DMS114 treated with DMSO at 0.1 percent for 48 hours (cell line): ENCODE measurements at regions not wholly inside any gene's neighbourhood (a gene's known extent, or its start where the extent isn't known, plus 50 kb on each side); places are given as distances from the start of the nearest gene placed in this dataset.

Experiments used
- DNase-seq: peaks from one replicate; lab custom pipeline; 2025; ENCODE audit not compliant: unreplicated experiment; lab: John Stamatoyannopoulos, UW

DNA sequence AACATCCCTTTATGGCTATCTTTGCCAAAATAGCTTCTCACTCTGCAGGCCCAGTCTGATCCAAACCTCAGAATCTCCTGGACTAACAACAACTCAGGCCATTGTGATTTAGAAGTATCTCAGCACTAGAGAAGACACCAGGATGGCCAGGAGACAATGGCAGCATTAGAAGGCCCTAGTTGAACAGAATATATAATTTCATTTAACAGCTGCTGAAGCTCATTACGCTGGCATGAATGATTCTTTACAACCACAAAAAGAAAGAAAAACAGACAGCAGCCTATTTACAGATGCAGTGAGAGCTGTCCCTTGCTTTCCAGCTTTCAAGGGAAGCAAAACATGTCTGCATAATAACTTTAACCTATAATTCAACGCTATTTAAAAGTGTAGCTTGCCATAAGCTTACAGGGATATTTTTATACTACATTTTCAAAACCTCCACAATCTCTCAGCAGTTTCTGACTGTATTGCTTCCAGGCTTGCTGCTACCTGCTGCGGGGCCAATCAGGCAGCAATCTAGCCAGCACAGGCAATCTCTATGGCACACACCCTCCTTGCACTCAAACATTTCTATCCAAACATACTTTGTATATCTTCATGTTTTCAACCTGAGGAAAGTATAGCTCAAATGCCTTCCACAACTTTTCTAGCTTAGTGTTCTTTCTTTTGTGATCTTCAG lies 107.3 kb downstream of the OGFRL1 start:
- no peak for DNase-seq

DNA sequence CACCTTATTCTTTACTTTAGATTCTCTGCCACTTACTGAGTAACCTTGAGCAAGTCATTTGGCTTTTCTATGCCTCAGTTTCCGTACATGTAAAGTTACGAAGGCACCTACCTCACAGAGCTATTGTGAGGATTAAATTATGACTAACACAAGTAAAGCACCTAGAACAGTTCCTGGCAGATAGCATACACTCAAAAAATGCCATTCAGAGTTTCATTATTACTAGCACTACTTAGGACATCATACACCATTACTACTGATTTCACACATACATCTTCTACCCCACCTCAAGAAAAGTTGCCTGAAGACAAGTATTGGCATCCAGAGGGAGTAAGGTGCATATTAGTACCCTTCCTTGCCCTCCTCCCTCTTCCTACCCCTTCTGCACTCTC lies 107.8 kb downstream of the OGFRL1 start:
- no peak for DNase-seq

DNA sequence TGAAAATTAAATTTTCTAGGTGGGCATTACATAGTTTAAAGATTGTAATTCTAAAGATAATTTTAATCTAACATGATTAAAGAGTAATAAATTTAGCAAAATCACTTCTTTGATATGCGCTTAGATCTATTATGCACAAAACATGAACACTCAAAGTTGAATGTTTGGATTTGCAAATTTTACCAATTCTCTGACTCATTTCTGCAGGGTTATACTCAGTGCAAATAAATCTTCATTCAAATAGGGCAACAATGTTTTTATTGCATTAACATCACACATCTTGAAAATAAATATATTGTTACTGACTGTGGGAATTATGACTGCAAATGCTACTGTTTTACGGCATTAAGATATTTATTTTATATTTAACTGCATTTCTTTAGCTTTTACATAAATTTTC lies 110.7 kb downstream of the OGFRL1 start:
- DNase-seq, result no peak

DNA sequence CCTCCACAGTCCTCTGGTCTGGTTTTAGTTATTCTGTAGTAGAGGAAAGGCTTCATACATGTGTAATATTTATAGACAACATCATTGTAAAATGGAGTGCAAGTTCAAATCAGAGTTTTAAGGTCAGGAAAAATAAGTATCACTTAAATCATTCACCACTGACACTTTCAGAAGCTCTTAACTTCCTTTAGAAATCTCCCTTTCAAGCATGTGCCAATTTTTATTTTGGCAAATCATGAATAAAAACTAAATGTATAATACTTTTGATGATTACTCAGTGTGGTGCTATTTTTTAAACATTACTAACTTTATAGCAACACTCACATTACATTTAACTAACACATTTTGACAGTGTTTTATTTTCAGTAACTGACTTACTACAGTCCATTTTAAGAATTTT lies 112.2 kb downstream of the OGFRL1 start:
- DNase-seq, result no peak

DNA sequence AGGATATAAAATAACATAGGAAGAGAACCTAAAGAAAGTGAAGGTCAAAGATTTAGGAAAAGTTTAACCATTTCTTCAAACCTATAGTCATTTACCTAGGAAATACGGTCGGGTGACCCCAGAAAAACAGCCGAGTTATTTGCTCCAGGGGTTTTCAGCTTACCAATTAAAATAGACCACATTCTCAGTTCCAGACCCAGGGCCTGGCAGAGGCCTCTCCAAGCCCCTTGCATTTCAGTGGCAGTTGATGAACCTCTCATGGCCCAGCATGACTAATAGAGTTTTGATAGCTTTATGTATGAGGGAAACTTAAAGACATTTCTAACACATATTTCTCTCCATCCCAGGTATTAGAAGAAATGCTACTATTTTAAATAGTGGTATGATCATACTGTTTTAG lies 113.5 kb downstream of the OGFRL1 start:
- no peak for DNase-seq

DNA sequence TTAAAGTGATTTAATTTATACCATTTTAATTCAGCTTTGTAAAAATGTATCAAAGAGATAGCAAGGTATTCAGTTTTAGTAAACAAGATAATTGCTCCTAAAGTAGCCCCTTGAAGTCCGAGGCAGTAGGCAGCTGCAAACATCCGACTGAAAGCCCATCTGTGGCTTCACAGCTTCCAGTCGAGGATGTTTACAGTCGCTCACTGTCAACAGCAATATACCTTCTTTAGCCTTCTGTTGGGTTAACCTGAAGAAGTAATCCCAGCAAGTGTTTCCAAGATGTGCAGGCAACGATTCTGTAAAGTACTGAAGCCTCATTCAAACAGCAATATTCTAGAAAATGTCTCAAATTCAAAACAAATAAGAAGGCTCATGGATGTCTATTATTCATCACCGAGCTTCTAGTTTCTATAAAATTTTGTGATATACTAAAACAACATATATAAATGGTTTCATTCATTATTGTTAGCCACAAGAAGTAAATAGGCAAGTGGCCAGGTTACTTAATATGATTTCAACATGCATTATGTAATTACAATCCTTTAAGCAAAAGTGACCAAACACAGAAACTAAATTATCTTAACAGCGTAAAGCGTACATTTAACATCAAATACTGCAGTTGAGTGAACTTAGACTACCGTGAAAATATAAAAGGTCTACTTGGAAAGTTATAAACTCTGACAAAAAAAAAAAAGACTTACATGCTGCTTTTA lies 115.0 kb downstream of the OGFRL1 start:
- DNase-seq, result no peak

DNA sequence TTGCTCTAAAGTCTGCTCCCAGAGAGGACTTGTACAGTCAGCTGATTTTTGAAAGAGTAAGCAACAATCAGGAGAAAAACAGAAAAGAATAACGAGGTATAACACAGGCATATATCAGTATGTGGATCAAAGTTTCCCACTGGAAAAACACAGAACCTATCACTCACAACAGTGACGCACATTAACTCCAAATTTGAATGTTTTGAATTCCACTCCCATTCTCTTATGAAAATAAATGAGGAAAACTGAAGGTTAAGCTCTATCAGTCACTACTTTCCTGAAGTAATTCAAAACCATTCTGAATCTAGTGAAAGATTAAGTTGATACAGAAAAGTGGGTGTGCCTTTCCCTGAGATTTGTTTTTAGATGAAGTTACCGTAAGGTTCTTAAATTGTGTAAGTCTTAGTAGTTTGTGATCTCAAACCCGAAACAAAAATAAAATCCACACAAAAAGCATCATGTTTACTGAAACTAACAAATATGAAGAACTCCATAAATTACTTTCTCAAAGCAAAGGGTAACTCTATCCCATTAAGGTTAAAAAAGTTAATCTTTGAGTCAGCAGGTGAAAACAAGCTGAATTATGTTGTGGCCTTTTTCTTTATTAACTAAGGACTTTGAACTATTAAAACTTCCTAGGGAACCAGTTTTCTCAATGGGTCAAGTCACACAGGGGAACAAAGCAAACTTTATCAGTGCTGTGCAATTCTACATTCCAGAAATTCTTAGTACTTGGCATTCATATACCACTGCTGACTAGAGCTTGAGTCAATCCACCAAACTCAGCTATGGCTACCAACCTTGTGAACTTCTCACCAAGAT lies 115.7 kb downstream of the OGFRL1 start:
- no peak for DNase-seq

DNA sequence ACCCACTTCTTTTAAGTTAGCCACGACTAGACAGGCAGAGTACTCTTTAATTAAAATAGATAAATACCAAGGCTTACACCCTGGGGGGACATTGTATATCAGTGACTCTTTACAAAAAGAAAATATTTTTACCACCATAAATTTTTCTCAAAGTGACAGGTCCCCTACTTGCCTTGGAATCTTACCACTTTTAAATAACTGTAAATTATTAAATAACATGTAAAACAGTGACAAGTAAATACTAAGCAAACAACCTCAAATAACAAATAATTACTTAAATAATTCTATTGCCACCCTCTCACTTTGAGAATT lies 116.3 kb downstream of the OGFRL1 start:
- DNase-seq, result no peak

DNA sequence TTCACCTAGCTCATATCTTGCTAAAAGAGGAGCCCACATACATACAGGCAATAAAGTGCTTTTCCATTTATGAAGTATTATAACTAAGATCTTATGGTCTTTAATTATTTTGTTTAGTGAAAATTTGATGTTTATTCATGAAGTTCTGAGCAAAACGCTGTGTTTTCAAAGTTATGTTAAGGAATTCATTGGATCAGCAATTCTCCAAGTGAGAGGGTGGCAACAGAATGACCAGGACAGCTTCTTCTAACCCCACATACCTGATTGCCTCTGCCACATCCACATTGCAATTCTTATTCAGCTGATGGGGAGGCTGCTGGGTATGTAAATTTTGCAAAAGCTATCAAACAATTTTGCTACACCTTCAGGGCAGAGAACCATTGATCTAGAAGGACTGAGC lies 116.8 kb downstream of the OGFRL1 start:
- no peak for DNase-seq

DNA sequence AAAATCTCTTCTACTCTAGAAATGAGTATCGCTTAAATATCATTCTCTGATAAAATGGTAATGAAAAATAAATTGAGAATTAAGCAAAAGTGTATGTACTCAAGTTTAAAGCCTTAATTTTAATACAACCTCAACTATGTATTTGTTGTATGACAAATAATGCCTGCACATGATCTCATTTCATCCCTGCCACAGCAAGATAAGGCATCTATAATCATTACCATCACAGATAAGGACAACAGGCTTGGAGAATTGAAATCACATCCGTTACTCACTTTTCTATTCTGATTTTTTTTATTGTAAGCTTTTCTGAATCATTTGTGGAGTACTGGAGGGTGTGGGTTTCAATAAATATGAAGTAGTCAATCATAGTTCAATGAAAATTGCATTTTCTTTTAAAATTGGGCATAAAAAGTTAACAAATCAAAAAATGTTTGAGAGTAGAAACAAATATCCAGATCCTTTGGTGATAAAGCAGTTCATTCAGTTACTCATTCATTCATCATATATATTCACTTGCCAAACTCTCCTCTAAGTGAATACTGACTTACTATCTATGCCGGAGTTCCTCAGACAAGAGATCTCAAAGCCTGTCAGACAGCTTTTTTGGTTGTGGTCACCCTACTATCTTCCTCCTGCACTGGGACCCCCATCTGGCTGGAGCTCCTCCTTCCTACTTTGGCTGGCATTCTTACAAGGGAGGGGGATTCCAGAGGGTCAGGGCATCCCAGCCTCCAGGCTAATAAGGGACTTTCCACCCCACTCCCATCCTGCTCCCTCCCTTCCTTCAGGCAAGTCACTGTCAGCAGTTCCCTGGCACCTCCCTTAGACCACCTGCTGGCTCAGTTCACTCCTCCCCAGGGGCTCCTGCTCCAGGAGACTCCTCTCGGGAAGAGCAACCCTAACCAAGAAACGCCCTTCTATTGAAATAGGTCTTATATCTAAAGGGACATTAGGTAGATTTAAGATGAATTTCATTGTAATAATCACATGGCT lies 118.6 kb downstream of the OGFRL1 start:
- no peak for DNase-seq

DNA sequence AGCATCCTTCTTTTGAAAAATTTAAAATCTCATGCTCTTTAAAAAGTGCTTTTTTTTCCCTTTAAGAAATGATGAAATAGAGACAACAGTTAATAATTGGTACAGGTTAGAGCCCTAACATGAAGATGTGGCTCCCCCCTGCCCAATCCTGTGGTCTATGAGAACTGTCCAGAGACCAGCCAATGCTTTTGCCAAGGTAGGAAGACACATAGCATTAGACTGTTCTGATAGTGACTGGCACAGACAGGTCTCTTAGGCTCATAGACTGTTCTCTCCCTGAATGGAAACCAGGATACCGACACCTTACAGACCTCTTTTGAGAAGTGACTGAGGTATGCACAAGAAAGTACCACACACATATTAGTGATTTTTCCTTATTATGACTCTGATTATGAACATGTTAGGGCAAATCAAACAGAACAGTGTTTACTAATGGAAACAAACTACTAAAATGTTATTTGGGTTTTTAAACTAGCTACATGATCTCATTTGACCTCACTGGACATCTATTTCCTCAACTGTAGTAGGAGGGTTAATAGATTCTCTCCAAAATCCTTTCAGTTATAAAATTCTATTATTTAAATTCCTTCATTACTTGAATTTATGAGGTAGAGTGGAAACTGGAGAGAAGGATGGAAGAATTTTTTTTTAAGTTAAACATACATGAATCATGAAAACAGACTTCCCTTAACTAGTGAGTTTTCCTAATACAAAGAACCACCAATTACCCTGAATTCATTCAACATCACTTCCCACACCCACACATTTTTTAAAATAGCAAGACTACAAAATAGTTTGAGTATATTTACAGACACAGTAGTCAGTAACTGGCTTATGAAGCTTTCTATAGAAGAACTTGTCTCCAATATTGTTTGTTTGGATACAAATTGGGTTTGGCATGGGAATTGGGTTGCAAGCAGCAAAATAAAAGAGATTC lies 120.4 kb downstream of the OGFRL1 start:
- no peak for DNase-seq

DNA sequence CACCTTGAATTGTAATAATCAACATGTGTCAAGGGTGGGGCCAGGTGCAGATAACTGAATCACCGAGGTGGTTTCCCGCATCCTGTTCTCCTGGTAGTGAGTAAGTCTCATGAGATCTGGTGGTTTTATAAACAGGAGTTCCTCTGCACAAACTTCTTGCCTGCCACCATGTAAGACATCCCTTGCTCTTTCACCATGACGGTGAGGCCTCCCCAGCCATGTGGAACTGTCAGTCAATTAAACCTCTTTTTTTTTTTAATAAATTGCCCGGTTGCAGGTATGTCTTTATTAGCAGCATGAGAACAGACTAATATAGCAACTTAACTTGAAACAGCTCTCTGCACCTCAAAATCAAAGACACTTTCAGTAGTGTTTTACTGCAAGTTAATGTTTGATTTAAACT lies 121.6 kb downstream of the OGFRL1 start:
- no peak for DNase-seq

DNA sequence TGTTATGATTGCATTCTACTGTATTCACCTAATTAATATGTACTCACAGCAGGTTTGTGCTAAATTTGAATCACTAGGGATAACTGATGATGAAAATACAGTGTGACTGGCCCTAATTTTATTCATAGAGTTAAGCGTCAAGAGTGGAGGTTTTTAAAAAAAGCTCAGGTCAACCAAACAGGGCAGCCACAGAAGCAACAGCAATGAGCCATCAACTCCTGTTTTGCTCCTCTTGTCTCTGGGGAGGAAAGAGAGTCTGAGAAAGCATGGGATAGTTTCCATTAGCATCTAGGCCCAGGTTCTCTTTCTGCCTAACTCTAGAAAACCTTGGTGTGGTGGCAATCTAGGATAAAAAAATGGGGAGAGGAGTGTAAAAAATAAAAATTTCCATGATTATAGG lies 122.1 kb downstream of the OGFRL1 start:
- DNase-seq, result no peak

DNA sequence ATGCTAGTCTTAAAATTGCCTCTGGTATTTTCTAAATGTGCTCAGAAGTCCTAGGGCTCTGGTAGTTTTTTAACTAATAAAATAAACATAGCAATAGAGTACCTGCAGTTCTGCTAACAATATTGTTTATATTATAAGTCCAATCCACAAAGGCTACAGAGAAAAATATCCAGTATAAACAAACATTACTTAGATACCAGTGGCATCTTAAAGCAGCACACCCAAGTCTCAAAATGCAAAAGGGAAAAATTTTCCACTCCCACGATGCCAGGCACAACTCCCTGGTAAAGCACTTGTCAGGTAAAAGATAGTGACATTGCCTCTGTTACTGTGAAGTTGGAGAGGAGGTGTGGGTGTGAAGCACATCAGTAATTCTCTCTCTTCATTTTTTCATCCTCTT lies 123.3 kb downstream of the OGFRL1 start:
- DNase-seq, result no peak

DNA sequence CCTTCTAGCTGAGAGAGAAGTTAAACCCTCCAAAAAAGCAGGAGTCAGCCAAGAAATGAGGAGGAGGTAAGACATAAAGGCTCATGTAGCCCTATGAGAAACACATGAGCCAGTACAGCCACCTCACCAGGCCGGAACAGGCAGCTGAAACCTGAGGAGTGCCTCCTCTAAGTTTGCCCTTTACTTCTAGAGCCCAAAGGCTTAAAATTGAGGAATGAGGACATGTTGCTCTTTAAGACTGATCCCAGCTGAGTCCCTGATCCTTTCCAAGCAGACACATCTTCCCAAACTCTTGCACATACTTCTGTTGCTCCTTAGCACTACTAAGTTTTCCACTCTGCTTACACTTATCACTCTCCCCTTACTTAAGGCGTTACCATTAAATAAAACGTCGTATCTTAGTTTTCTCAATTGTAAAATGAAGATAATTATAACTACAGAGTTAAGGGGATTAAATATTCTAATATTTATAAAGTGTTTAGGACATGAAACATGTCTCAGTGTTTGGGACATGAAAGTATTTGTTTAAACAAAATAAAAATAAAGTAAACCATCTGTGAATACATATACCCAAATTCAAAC lies 124.0 kb downstream of the OGFRL1 start:
- DNase-seq, result no peak

DNA sequence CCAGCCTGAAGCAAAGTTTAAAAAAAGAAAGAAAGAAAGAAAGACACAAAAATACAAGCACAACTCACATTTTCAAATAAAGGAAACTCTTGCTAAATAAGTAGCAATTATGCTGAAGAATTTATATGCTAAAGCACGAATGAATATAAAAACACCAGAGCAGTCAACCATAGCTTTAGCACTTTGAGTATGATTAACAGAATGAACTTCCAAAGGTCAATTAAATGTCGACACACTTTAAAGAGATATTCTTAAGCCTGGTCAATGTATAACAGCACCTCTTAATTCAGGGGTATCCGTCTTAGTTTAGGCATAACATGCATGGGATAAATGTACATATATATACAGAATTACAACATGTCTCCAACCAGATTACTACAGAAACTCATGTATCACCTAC lies 125.9 kb downstream of the OGFRL1 start:
- no peak for DNase-seq

DNA sequence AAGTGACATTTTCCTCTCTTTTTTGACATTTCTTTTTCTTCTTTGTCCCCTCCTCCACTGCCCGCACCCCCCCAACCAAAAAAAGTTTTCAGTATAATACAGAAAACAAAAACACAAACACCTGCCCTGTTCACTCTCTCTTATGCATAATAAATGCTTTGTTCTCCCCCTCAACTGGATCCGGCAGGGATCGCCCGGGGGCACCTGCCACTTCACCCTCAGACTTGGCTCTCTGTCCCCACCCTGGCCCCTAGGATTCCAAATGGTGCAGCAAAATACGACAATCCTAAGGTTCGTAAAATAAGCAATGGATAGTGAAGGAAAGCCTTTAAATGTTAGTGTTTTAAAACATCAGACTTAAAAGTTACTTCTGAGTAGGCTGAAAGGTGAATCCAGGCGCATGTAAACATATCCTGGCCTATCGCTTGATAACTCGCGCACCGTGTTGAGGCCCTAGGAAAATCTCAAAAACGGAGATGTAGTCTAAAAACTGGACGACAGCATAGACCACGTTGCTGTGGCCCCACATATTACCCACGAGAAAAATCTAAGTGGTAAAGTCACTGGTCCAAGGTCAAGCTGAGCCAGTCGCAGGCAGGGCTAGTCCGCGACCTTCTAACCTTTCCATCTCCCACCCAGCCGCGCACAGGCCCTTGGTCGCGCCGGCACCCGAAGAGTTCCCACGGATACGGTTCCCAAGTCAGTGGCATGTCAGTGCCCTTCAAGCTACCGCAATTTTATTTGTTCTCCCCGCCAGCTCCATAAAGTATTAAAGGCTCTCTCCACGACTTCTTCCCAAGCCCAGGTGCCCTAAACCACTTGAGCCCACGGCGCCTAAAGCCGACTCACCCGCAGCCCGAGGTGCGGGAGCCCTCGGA lies 130.8 kb downstream of the OGFRL1 start:
- DNase-seq, result no peak

DNA sequence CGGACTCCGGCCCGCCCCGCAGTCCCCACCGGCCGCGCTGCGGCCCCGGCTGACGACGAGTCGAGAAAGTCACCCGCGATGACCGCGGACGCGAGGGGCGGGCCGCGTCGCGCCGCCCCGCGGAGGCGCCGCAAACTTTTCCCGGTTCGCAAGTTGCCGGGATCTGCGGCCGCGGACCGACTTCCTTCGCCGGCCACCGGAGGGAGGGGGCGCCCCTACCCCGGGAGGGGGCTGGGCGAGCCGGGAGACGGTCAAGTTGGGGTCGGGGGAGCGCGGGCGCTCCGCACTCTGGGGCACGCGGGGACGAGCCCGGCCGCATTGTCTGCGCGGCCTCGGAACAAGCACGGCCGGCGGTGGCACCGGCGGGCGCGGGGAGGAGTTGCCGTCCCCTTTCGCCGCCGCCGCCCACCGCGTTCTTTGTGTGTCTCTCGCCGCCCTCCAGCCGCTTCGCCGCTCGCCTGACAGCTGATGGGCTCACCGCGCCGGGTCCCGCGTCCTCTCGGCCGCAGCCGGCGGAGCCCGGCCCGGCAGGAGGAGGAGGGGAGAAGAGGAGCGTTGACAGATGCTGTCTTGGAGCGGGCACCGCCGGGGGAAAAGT lies 131.6 kb downstream of the OGFRL1 start:
- DNase-seq, result no peak
